ENCODE measurements at regions not wholly inside any gene's neighbourhood (a gene's known extent, or its start where the extent isn't known, plus 50 kb on each side); places are given as distances from the start of the nearest gene placed in this dataset.

GRCh38 chr15:39432026-39432425 lies 148.9 kb upstream of the THBS1 start:
- H3K36me3 Mint-ChIP-seq (ENCODE audit: insufficient read depth), result no peaks in the 10 kb centered on the region
- no peak for DNase-seq (ENCODE audit: low spot score, unreplicated experiment)
- no peak overlapping the region for H3K27ac Mint-ChIP-seq
- H3K4me1 Mint-ChIP-seq (ENCODE audit: low read depth), result peaks cover 15% of the 10 kb centered on the region
- no peak for TF ChIP-seq CTCF (IDR thresholded peaks at IDR 0.05; ENCODE audit: unreplicated experiment)
- H3K27me3 Mint-ChIP-seq, result peaks cover 22% of the 10 kb centered on the region
- no peaks in the 10 kb centered on the region for H3K9me3 Mint-ChIP-seq (ENCODE audit: low read depth)
- H3K4me3 Mint-ChIP-seq (ENCODE audit: low read depth), result no peak overlapping the region

- H3K36me3 Mint-ChIP-seq (ENCODE audit: insufficient read depth), result no peaks in the 10 kb centered on the region
- H3K4me1 Mint-ChIP-seq (ENCODE audit: low read depth), result peaks cover 15% of the 10 kb centered on the region
- no peak for DNase-seq (ENCODE audit: low spot score, unreplicated experiment)
- no peaks in the 10 kb centered on the region for H3K9me3 Mint-ChIP-seq (ENCODE audit: low read depth)
- peaks cover 28% of the 10 kb centered on the region for H3K27me3 Mint-ChIP-seq
- no peak overlapping the region for H3K27ac Mint-ChIP-seq
- no peak for TF ChIP-seq CTCF (IDR thresholded peaks at IDR 0.05; ENCODE audit: unreplicated experiment)
- no peak overlapping the region for H3K4me3 Mint-ChIP-seq (ENCODE audit: low read depth)
Measured at GRCh38 chr15:39432912-39433348, 147.9 kb upstream of the THBS1 start.

- H3K4me3 Mint-ChIP-seq (ENCODE audit: low read depth), result no peak overlapping the region
- H3K9me3 Mint-ChIP-seq (ENCODE audit: low read depth), result no peaks in the 10 kb centered on the region
- no peak for TF ChIP-seq CTCF (IDR thresholded peaks at IDR 0.05; ENCODE audit: unreplicated experiment)
- no peaks in the 10 kb centered on the region for H3K36me3 Mint-ChIP-seq (ENCODE audit: insufficient read depth)
- DNase-seq (ENCODE audit: low spot score, unreplicated experiment), result no peak
- peaks cover 30% of the 10 kb centered on the region for H3K27me3 Mint-ChIP-seq
- no peak overlapping the region for H3K27ac Mint-ChIP-seq
- peaks cover 15% of the 10 kb centered on the region for H3K4me1 Mint-ChIP-seq (ENCODE audit: low read depth)
Measured at GRCh38 chr15:39433376-39433775, 147.5 kb upstream of the THBS1 start.

- H3K9me3 Mint-ChIP-seq (ENCODE audit: low read depth), result no peaks in the 10 kb centered on the region
- no peak for DNase-seq (ENCODE audit: low spot score, unreplicated experiment)
- no peak overlapping the region for H3K4me3 Mint-ChIP-seq (ENCODE audit: low read depth)
- no peak for TF ChIP-seq CTCF (IDR thresholded peaks at IDR 0.05; ENCODE audit: unreplicated experiment)
- peaks cover 15% of the 10 kb centered on the region for H3K4me1 Mint-ChIP-seq (ENCODE audit: low read depth)
- H3K27ac Mint-ChIP-seq, result peak overlapping the region; percentile 31
- no peaks in the 10 kb centered on the region for H3K36me3 Mint-ChIP-seq (ENCODE audit: insufficient read depth)
- H3K27me3 Mint-ChIP-seq, result peaks cover 35% of the 10 kb centered on the region
Measured at GRCh38 chr15:39434163-39434562, 146.7 kb upstream of the THBS1 start.

- peaks cover 15% of the 10 kb centered on the region for H3K4me1 Mint-ChIP-seq (ENCODE audit: low read depth)
- no peak overlapping the region for H3K4me3 Mint-ChIP-seq (ENCODE audit: low read depth)
- H3K27ac Mint-ChIP-seq, result no peak overlapping the region
- DNase-seq (ENCODE audit: low spot score, unreplicated experiment), result no peak
- H3K27me3 Mint-ChIP-seq, result peaks cover 37% of the 10 kb centered on the region
- TF ChIP-seq CTCF (IDR thresholded peaks at IDR 0.05; ENCODE audit: unreplicated experiment), result no peak
- no peaks in the 10 kb centered on the region for H3K9me3 Mint-ChIP-seq (ENCODE audit: low read depth)
- H3K36me3 Mint-ChIP-seq (ENCODE audit: insufficient read depth), result no peaks in the 10 kb centered on the region
Measured at GRCh38 chr15:39434751-39435238, 146.1 kb upstream of the THBS1 start.

Data from progenitor cell of endocrine pancreas (in vitro differentiated cells).